Iris pigment epithelial cell (primary cell): ENCODE measurements at regions not wholly inside any gene's neighbourhood (a gene's known extent, or its start where the extent isn't known, plus 50 kb on each side); places are given as distances from the start of the nearest gene placed in this dataset.
"Not testable (repeated sequence)": the region's sequence is repeated elsewhere in the genome, so short reads cannot be mapped to it uniquely, and the experiment has no call there.

Source experiments
- DNase-seq: peaks from one replicate; pipeline ENCODE4 v3.0.0-alpha.2; 2011; ENCODE audit warnings: low read depth

GRCh38 chr15:20367093-20367492 is 174.5 kb downstream of the GOLGA6L6 start:
- no peak for DNase-seq

DNA sequence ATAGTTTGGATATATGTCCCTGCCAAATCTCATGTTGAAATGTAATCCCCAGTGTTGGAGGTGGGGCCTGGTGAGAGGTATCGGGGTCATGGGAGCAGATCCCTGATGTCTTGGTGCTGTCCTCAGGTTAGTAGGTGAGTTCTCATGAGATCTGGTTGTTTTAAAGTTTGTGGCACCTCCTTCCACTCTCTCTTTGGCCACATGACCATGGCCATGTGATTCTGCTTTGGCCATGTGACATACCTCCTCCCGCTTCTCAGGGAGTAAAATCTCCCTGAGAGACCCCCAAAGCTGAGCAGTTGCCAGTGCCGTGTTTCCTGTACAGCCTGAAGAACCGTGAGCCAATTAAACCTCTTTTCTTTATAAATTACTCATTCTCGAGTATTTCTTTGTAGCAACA is 178.0 kb downstream of the GOLGA6L6 start:
- DNase-seq = not testable (repeated sequence)

DNA sequence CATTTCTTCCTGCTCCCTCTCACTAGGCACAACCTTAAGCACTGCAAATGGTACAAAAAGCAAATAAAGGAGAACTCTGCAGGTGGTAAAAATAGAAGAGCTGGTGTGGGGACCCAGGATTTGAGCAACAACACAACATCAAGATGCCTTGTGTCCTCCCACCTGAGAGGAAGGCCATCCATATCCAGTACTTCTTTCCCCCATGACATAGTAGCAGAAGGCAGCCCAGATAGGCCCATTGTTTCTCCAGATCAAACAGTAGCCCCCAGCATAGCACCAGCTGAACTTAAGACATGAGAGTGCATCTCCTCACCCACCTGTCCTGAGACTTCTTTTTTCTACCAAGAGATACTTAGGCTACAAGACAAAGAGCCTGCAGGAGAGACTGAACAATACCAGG is 180.5 kb downstream of the GOLGA6L6 start:
- DNase-seq = no peak

GRCh38 chr15:20358779-20359414 is 182.7 kb downstream of the GOLGA6L6 start:
- DNase-seq = no peak

DNA sequence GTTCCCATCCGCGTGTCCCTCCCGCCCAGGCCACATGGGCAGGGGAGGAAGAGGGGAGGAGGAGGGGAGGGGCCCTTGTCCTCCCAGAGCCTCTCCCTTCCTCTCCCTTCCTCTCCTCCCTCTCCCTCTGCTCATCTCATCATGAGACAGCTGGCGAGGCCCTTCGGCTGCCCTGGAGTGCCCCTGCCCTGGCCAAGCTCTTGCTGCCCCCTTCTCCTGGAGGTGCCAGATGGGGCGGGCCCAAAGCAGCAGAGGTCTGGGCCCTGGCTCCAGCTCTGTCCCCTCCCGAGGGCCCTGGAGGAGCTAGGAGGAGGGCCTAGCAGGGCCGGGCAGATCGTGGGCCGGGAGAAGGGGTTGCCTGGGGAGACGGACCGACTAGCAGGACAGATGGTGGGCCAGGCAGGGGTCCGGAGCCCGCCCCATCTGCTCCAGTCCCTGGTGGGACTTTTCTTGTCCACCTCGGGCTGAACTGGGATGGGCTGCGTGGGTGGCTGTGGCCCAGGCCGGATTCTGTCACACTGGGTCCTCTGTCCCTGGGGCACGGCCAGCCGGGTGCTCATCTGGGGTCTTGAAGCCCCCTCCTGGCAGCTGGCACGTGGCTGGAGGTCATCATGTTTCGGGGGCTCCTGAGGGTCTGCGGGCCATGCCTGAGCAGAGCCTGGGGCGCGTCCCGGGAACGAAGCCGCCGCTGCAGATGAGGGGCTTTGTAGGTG is 183.4 kb downstream of the GOLGA6L6 start:
- DNase-seq = no peak

DNA sequence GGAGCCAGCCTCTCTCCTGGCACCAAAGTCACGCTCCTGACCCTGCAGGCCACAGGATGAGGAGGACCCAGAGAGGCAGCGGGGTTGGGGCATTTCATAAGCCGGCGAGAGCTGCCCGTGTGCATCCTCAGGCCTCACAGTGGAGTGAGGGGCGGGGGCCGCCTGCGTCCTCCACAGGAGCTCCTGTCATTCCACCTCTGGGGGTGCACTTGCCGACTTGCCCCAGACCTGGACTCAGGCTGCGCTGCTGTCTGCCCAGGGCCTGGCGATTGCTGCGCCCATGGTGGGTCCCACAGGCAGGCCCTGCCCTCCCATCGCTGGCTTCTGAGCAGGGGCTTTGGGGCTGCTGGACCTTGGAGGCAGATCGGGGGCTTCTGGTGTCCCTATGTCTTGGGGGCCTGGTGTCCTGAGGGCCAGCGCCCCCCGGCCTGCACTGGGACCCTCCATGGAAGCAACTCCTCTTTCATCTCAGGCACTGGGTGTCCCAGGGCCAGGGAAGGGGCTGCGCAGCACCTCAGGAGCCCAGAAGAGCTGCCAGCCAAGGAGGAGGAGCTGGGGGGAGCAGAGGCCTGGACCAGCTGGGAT is 184.0 kb downstream of the GOLGA6L6 start:
- no peak for DNase-seq

DNA sequence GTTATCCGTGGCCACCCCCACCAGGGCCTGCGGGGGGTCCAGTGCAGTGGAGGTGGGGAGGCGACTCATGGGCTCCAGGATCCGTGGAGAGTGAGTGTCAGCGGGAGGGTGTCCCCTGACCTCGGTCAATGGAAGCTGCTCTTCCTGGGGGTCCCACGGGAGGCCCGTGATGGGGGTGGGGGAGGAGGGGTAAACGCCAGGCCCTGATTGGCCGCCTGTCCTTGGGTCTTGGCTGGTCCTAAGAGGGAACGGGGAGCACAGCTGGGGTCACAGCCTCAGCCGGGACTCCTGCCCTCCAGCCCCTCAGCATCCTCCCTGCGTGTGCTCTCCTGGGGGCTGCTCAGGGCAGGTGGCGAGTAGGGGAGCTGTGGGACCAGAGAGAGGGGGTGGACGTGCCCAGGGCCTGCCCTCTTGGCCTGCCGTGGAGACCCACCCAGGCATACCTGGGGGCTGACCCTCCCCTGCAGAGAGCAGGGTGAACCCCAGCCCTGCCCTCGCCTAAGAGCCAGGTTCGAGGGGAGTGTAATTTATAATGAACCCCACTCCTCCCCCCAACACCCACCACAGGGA is 184.6 kb downstream of the GOLGA6L6 start:
- no peak for DNase-seq

GRCh38 chr15:20356444-20356910 is 185.1 kb downstream of the GOLGA6L6 start:
- no peak for DNase-seq

- no peak for DNase-seq
These were observed 186.2 kb downstream of the GOLGA6L6 start for GRCh38 chr15:20355256-20355868.

DNA sequence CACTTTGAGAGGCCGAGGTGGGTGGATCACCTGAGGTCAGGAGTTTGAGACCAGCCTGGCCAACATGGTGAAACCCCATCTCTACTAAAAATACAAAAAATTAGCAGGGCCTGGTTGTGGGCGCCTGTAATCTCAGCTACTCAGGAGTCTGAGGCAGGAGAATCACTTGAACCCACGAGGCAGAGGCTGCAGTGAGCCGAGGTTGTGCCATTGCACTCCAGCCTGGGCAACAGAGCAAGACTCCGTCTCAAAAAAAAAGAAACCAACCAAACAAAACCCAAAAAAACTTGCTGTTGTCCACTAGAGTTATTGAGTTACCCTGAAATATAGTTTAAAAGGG is 186.7 kb downstream of the GOLGA6L6 start:
- DNase-seq = not testable (repeated sequence)

DNA sequence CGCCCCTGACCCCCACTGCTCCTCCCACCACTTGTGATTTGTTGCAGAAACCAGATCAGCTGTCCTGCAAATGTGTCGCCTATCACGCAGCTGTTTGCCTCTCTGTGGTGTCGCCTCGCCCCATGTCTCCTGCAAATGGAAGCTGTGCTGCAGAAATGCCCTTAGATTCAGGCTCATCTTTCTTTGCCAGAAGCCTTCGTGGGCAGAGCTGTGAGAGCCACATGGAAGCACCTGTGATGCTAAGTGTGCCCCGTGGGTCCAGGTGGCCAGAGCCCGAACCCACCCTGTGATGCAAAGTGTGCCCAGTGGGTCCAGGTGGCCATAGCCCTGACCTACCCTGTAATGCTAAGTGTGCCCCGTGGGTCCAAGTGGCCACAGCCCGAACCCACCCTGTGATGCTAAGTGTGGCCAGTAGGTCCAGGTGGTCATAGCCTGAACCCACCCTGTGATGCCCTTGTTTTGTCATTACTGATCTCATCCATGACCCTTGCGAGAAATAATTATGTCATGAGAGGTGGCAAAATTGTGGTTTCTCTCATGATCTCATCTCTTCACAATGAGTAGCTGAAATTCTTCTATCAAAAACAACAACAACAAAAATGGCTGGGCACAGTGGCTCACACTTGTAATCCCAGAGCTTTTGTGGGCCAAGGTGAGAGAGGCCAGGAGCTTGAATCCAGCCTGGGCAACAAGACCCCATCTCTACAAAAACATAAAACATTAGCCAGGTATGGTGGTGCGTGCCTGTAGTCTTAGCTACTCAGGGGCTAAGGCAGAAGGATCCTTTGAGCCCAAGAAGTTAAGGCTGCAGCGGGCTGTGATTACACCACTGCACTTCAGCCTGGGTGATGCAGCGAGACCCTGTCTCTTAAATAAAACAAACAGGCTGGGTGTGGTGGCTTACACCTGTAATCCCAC is 187.4 kb downstream of the GOLGA6L6 start:
- DNase-seq = no peak

DNA sequence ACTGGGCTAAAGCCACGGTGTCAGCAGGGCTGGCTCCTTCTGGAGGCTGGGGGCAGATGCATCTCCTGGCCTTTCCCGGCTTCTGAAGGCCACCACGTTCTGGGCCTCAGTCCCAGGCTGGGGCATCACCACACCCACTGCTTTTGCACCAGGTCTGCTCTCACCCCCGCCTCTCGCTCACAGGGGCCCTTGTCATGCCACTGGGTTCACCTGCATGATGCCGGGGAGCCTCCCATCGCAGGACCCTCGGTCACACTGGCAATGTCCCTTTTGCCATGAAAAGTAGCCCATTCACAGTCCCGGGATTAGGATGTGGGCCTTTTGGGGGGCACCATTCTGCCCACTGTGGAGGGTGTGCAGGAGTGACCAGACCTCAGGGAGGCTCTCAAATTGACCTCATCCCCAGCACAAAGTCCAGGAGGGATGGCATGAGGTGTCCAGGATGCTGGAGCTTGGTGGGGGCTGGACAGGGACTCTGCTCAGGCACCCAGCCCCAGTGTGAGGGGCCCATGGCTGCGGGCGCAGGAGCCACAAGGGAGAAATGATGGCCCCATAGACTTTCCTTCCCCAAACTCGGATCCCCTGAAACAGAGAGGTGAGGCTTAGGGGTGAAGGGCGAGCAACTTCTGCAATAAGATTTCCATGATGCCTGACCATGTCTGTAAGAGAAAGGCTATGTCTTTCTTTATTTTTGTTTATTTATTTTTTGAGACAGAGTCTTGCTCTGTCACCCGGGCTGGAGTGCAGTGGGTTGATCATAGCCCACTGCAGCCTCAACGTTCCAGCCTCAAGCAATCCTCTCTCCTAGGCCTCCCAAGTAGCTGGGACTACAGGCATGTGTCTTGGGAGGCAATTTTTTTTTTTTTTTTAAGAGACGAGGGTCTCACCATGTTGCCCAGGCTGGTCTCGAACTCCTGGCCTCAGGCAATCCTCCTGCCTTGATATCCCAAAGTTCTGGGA is 189.1 kb downstream of the GOLGA6L6 start:
- no peak for DNase-seq

DNA sequence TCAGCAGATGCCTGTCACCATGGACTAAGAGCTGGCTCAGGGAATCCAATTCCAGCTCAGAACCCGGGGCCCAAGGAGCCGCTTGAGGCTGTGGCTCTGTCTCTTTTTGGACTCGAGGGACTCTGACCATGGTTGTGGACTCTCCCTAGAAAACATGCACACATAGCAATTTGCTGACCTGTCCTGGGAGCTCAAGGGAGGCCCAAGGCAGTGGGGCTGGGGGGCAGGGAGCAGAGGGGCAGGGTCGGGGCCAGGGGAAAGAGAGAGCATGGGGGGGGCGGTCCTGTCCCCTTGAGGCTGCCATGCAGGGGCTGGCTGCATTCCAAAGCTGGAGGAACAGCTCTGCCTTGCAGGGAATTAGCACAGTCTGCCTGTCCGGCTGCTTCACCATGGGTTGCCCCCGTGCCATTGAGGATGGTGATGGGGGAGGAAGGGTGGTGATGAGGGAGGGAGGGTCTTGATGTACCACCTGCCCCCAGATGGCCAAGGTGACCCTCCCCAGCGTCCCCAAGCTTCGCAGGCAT is 190.1 kb downstream of the GOLGA6L6 start:
- DNase-seq = no peak

GRCh38 chr15:20349774-20350498 is 191.7 kb downstream of the GOLGA6L6 start:
- no peak for DNase-seq

GRCh38 chr15:20348900-20349773 is 192.5 kb downstream of the GOLGA6L6 start:
- no peak for DNase-seq

GRCh38 chr15:20348291-20348899 is 193.2 kb downstream of the GOLGA6L6 start:
- DNase-seq = no peak

- DNase-seq = no peak
These were observed 195.4 kb downstream of the GOLGA6L6 start for GRCh38 chr15:20346082-20346805.
